Fibroblast of lung (primary cell): ENCODE measurements at regions not wholly inside any gene's neighbourhood (a gene's known extent, or its start where the extent isn't known, plus 50 kb on each side); places are given as distances from the start of the nearest gene placed in this dataset.

Experiments
- CTCF ChIP-seq, 2 donors: IDR thresholded peaks in 1 of 2; conservative IDR thresholded peaks in 1 of 2; 1 replicate in 1 of 2; 2 replicates in 1 of 2; pipeline ENCODE4 v1.5.1; 2011 to 2012; ENCODE audit warnings: low read length in 2 of 2, control low read depth in 1 of 2, inconsistent platforms in 1 of 2, low read depth in 1 of 2, mild to moderate bottlenecking in 1 of 2
- EZH2 ChIP-seq: IDR thresholded peaks from 2 replicates; pipeline ENCODE4 v1.5.1; 2012; ENCODE audit warnings: low read length, control low read depth, mild to moderate bottlenecking; ENCODE audit errors: missing control alignments

- TF ChIP-seq CTCF (conservative IDR thresholded peaks at IDR 0.05 in 1 of 2, IDR thresholded peaks at IDR 0.05 in 1 of 2; ENCODE audit: low read depth in 1 of 2, low read length in 2 of 2), result no peak
- TF ChIP-seq EZH2, result no peak
Observed at GRCh38 chr10:65135508-65135907, 1614.3 kb downstream of the REEP3 start.
